ENCODE measurements at regions not wholly inside any gene's neighbourhood (a gene's known extent, or its start where the extent isn't known, plus 50 kb on each side); places are given as distances from the start of the nearest gene placed in this dataset.

DNA sequence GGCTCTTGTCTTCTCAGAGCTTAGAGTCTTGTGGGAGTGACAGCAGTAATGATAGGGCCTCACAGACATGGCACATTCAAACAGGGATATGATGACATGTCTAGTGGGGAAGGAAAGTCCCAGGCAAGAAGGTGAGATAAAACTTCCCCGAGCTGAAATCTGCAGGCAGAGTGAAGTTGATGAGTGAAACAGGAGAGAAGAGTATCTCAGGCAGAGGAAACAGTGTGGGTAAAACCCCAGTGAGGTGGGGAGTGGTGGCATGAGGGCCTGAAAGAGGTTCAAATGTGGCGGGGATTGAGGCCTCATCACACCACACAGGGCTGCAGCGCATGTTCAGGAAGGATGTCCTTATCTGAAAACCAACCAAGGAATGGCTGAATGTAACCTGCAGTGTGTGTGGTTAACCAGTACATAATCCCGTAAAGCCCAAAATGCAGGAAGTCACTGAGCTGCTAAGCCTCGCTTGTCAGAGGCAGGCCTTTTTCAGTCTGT lies 153.8 kb upstream of the E2F8 start:
- TF ChIP-seq SIN3A (IDR thresholded peaks at IDR 0.05; ENCODE audit: borderline replicate concordance, insufficient read depth, low read depth, low read length) (no peak), POLR2AphosphoS5 (IDR thresholded peaks at IDR 0.05; ENCODE audit: low read depth, low read length) (no peak), TCF7L2 (IDR thresholded peaks at IDR 0.05; ENCODE audit: low read depth, low read length) (no peak)
- TF ChIP-seq, protein P1, sequence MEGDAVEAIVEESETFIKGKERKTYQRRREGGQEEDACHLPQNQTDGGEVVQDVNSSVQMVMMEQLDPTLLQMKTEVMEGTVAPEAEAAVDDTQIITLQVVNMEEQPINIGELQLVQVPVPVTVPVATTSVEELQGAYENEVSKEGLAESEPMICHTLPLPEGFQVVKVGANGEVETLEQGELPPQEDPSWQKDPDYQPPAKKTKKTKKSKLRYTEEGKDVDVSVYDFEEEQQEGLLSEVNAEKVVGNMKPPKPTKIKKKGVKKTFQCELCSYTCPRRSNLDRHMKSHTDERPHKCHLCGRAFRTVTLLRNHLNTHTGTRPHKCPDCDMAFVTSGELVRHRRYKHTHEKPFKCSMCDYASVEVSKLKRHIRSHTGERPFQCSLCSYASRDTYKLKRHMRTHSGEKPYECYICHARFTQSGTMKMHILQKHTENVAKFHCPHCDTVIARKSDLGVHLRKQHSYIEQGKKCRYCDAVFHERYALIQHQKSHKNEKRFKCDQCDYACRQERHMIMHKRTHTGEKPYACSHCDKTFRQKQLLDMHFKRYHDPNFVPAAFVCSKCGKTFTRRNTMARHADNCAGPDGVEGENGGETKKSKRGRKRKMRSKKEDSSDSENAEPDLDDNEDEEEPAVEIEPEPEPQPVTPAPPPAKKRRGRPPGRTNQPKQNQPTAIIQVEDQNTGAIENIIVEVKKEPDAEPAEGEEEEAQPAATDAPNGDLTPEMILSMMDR (IDR thresholded peaks at IDR 0.05): no peak
- TF ChIP-seq, protein P2, sequence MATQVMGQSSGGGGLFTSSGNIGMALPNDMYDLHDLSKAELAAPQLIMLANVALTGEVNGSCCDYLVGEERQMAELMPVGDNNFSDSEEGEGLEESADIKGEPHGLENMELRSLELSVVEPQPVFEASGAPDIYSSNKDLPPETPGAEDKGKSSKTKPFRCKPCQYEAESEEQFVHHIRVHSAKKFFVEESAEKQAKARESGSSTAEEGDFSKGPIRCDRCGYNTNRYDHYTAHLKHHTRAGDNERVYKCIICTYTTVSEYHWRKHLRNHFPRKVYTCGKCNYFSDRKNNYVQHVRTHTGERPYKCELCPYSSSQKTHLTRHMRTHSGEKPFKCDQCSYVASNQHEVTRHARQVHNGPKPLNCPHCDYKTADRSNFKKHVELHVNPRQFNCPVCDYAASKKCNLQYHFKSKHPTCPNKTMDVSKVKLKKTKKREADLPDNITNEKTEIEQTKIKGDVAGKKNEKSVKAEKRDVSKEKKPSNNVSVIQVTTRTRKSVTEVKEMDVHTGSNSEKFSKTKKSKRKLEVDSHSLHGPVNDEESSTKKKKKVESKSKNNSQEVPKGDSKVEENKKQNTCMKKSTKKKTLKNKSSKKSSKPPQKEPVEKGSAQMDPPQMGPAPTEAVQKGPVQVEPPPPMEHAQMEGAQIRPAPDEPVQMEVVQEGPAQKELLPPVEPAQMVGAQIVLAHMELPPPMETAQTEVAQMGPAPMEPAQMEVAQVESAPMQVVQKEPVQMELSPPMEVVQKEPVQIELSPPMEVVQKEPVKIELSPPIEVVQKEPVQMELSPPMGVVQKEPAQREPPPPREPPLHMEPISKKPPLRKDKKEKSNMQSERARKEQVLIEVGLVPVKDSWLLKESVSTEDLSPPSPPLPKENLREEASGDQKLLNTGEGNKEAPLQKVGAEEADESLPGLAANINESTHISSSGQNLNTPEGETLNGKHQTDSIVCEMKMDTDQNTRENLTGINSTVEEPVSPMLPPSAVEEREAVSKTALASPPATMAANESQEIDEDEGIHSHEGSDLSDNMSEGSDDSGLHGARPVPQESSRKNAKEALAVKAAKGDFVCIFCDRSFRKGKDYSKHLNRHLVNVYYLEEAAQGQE (IDR thresholded peaks at IDR 0.05; ENCODE audit: insufficient read depth in 1 of 2, low read depth in 2 of 2, low read length in 1 of 2): no peak
